Endothelial cell (in vitro differentiated cells): ENCODE measurements at regions not wholly inside any gene's neighbourhood (a gene's known extent, or its start where the extent isn't known, plus 50 kb on each side); places are given as distances from the start of the nearest gene placed in this dataset.

Experiments used
- DNase-seq: peaks from one replicate; pipeline ENCODE4 v3.0.0; 2021; ENCODE audit warnings: low spot score
- H3K27ac Mint-ChIP-seq: one replicate; pipeline ENCODE4 v1.8.0; 2021; ENCODE audit warnings: mixed read lengths, inconsistent platforms; ENCODE audit not compliant: unreplicated experiment
- H3K27me3 Mint-ChIP-seq: one replicate; pipeline ENCODE4 v1.8.0; 2021; ENCODE audit warnings: mild to moderate bottlenecking, moderate library complexity, mixed read lengths, inconsistent platforms; ENCODE audit not compliant: unreplicated experiment
- H3K36me3 Mint-ChIP-seq: one replicate; pipeline ENCODE4 v1.8.0; 2021; ENCODE audit warnings: mild to moderate bottlenecking, low read depth, mixed read lengths, inconsistent platforms; ENCODE audit not compliant: unreplicated experiment
- H3K4me1 Mint-ChIP-seq: one replicate; pipeline ENCODE4 v1.8.0; 2021; ENCODE audit warnings: mild to moderate bottlenecking, mixed read lengths, inconsistent platforms; ENCODE audit not compliant: unreplicated experiment
- H3K4me3 Mint-ChIP-seq: one replicate; pipeline ENCODE4 v1.8.0; 2021; ENCODE audit warnings: mild to moderate bottlenecking, mixed read lengths, inconsistent platforms; ENCODE audit not compliant: unreplicated experiment
- H3K9me3 Mint-ChIP-seq: one replicate; pipeline ENCODE4 v1.8.0; 2021; ENCODE audit warnings: mixed read lengths, inconsistent platforms; ENCODE audit not compliant: unreplicated experiment
- CTCF ChIP-seq: fragments of 200-600 bp; sonication (generic); IDR thresholded peaks from one replicate; pipeline ENCODE4 v1.5.0; 2021; ENCODE audit warnings: antibody characterized with exemption; ENCODE audit not compliant: unreplicated experiment

- Mint-ChIP-seq H3K4me3 (no peak overlapping the region), H3K4me1 (peaks cover 27% of the 10 kb centered on the region), H3K27me3 (peaks cover 15% of the 10 kb centered on the region), H3K27ac (no peak overlapping the region), H3K36me3 (no peaks in the 10 kb centered on the region), H3K9me3 (no peaks in the 10 kb centered on the region)
- no peak for TF ChIP-seq CTCF
- DNase-seq = no peak
These were observed 165.0 kb upstream of the TLE3 start for GRCh38 chr15:70262591-70263274.

GRCh38 chr15:70262171-70262570, 164.5 kb upstream of the TLE3 start:
- TF ChIP-seq CTCF = no peak
- peaks cover 27% of the 10 kb centered on the region for H3K4me1 Mint-ChIP-seq
- H3K36me3 Mint-ChIP-seq = no peaks in the 10 kb centered on the region
- H3K4me3 Mint-ChIP-seq = no peak overlapping the region
- no peaks in the 10 kb centered on the region for H3K9me3 Mint-ChIP-seq
- no peak overlapping the region for H3K27ac Mint-ChIP-seq
- H3K27me3 Mint-ChIP-seq = peaks cover 15% of the 10 kb centered on the region
- DNase-seq = no peak

DNA sequence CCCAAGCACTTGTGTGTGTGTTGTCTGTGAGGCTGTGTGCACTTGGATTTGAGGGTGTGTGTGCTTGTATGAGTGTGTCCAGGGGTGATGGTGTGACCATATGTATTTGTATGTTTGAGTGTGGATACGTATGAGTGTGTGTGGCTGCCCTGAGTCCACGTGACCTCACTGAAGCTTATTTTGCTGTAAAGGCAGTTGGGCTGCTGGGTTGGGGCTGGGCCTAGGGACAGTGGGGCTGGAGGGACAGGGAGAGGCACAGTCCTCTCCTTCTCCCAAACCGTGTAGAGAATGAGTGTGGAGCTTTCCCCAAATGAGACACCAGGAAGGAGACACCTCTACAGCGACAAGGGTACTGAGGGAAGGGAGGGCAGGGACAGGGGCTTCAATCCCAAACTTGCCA, 163.4 kb upstream of the TLE3 start:
- peaks cover 27% of the 10 kb centered on the region for H3K4me1 Mint-ChIP-seq
- H3K27ac Mint-ChIP-seq = peak overlapping the region; percentile 18

GRCh38 chr15:70260580-70260979, 162.9 kb upstream of the TLE3 start:
- H3K4me3 Mint-ChIP-seq = no peak overlapping the region

More for the DNA sequence above, 163.4 kb upstream of the TLE3 start:
- no peaks in the 10 kb centered on the region for H3K9me3 Mint-ChIP-seq
- H3K36me3 Mint-ChIP-seq = no peaks in the 10 kb centered on the region
- no peak for DNase-seq
- H3K4me3 Mint-ChIP-seq = no peak overlapping the region
- TF ChIP-seq CTCF = no peak
- peaks cover 12% of the 10 kb centered on the region for H3K27me3 Mint-ChIP-seq

More at GRCh38 chr15:70260580-70260979, 162.9 kb upstream of the TLE3 start:
- TF ChIP-seq CTCF = no peak
- Mint-ChIP-seq H3K4me1 (peaks cover 27% of the 10 kb centered on the region), H3K27me3 (peaks cover 13% of the 10 kb centered on the region), H3K36me3 (no peaks in the 10 kb centered on the region), H3K9me3 (no peaks in the 10 kb centered on the region), H3K27ac (no peak overlapping the region)
- DNase-seq = no peak
